GM23338 (cell line): ENCODE measurements at regions not wholly inside any gene's neighbourhood (a gene's known extent, or its start where the extent isn't known, plus 50 kb on each side); places are given as distances from the start of the nearest gene placed in this dataset.

Source experiments
- ATAC-seq: fragments of 200-7000 bp; cut with Tn5 transposase; 3 replicates; pipeline ENCODE4 v1.9.1; 2020
- DNase-seq: peaks from one replicate; pipeline ENCODE4 v3.0.0-alpha.2; 2015; ENCODE audit warnings: low spot score
- H2AFZ ChIP-seq: fragments of 200-600 bp; sonication (generic); 2 replicates; pipeline ENCODE4 v1.8.0; 2016; ENCODE audit warnings: antibody characterized with exemption, mild to moderate bottlenecking, moderate library complexity
- H3F3A ChIP-seq: fragments of 200-600 bp; sonication (generic); replicated peaks from 2 replicates; pipeline ENCODE4 v1.8.0; 2017; ENCODE audit warnings: antibody characterized with exemption, mixed run types, low read depth
- H3K27ac ChIP-seq: fragments of 200-600 bp; sonication (generic); 2 replicates; pipeline ENCODE4 v1.6.1; 2016; ENCODE audit warnings: low read depth
- H3K27me3 ChIP-seq: fragments of 200-600 bp; sonication (generic); 2 replicates; pipeline ENCODE4 v1.8.0; 2016; ENCODE audit warnings: mild to moderate bottlenecking, mixed run types, moderate library complexity; ENCODE audit not compliant: insufficient read depth
- H3K36me3 ChIP-seq: fragments of 200-600 bp; sonication (generic); 2 replicates; pipeline ENCODE4 v1.8.0; 2016; ENCODE audit warnings: mild to moderate bottlenecking; ENCODE audit not compliant: insufficient read depth
- H3K4me1 ChIP-seq: fragments of 200-600 bp; sonication (generic); 2 replicates; pipeline ENCODE4 v1.8.0; 2016; ENCODE audit warnings: mild to moderate bottlenecking, moderate library complexity; ENCODE audit not compliant: insufficient read depth
- H3K4me2 ChIP-seq: fragments of 200-600 bp; sonication (generic); 2 replicates; pipeline ENCODE4 v1.7.1; 2017; ENCODE audit warnings: mixed run types
- H3K4me3 ChIP-seq: fragments of 200-600 bp; sonication (generic); 2 replicates; pipeline ENCODE4 v1.6.1; 2016; ENCODE audit warnings: mixed run types
- H3K79me2 ChIP-seq: fragments of 200-600 bp; sonication (generic); replicated peaks from 2 replicates; pipeline ENCODE4 v1.8.0; 2017; ENCODE audit warnings: mild to moderate bottlenecking; ENCODE audit not compliant: insufficient read depth
- H3K9me2 ChIP-seq: fragments of 200-600 bp; sonication (generic); 2 replicates; pipeline ENCODE4 v1.8.0; 2017; ENCODE audit not compliant: insufficient read depth
- H4K20me1 ChIP-seq: fragments of 200-600 bp; sonication (generic); replicated peaks from 2 replicates; pipeline ENCODE4 v1.8.0; 2017; ENCODE audit warnings: mild to moderate bottlenecking; ENCODE audit not compliant: insufficient read depth
- H3K27ac Mint-ChIP-seq: 2 replicates; pipeline ENCODE4 v1.8.0; 2020; ENCODE audit warnings: inconsistent platforms, mild to moderate bottlenecking, moderate library complexity, mixed read lengths
- H3K27me3 Mint-ChIP-seq: 3 replicates; pipeline ENCODE4 v1.8.0; 2022; ENCODE audit warnings: low read depth, mild to moderate bottlenecking, moderate library complexity, mixed read lengths, inconsistent platforms; ENCODE audit not compliant: insufficient read depth, poor library complexity
- H3K36me3 Mint-ChIP-seq: 3 replicates; pipeline ENCODE4 v1.8.0; 2021; ENCODE audit warnings: low read depth, mild to moderate bottlenecking, inconsistent platforms, moderate library complexity, mixed read lengths
- H3K4me1 Mint-ChIP-seq: 3 replicates; pipeline ENCODE4 v1.8.0; 2020; ENCODE audit warnings: mild to moderate bottlenecking, inconsistent platforms, mixed read lengths
- H3K4me3 Mint-ChIP-seq: 3 replicates; pipeline ENCODE4 v1.8.0; 2021; ENCODE audit warnings: moderate library complexity, mild to moderate bottlenecking, inconsistent platforms, mixed read lengths
- H3K9me3 Mint-ChIP-seq: 3 replicates; pipeline ENCODE4 v1.8.0; 2020; ENCODE audit warnings: moderate library complexity, mild to moderate bottlenecking, inconsistent platforms, mixed read lengths
- CREB1 ChIP-seq: fragments of 250-450 bp; sonication (Bioruptor Pico); IDR thresholded peaks from 2 replicates; pipeline ENCODE4 v1.5.0; 2020; ENCODE audit warnings: low read depth, mild to moderate bottlenecking, moderate library complexity
- CTCF ChIP-seq, 2 experiments: fragments of 200-600 bp in 1 of 2; sonication (generic) in 1 of 2; conservative IDR thresholded peaks; 2 replicates each; pipeline versions ENCODE4 v1.5.1 to v1.6.1; 2016 to 2017; ENCODE audit warnings: antibody characterized with exemption in 2 of 2, low read depth in 2 of 2, mild to moderate bottlenecking in 2 of 2, moderate library complexity in 1 of 2
- ETS1 ChIP-seq: IDR thresholded peaks from 2 replicates; pipeline ENCODE4 v1.6.1; 2016; ENCODE audit warnings: antibody characterized with exemption
- JUNB ChIP-seq: IDR thresholded peaks from one replicate; pipeline ENCODE4 v1.6.1; 2016; ENCODE audit warnings: antibody characterized with exemption; ENCODE audit not compliant: unreplicated experiment
- REST ChIP-seq: IDR thresholded peaks from one replicate; pipeline ENCODE4 v1.6.1; 2018; ENCODE audit warnings: antibody characterized with exemption; ENCODE audit not compliant: unreplicated experiment
- STAT1 ChIP-seq: IDR thresholded peaks from one replicate; pipeline ENCODE4 v1.6.1; 2016; ENCODE audit warnings: antibody characterized with exemption; ENCODE audit not compliant: unreplicated experiment
- ZNF114 ChIP-seq: fragments of 250-450 bp; sonication (Bioruptor Pico); IDR thresholded peaks from 2 replicates; pipeline ENCODE4 v1.5.0; 2020; ENCODE audit warnings: mild to moderate bottlenecking, moderate library complexity
- ZNF462 ChIP-seq: fragments of 250-450 bp; sonication (Bioruptor Pico); IDR thresholded peaks from 2 replicates; pipeline ENCODE4 v1.5.0; 2020; ENCODE audit warnings: mild to moderate bottlenecking, moderate library complexity

- peaks cover 11% of the 10 kb centered on the region for H3K27me3 Mint-ChIP-seq
- no peak overlapping the region for H3K4me2 ChIP-seq
- H3K27ac Mint-ChIP-seq: no peak overlapping the region
- TF ChIP-seq ZNF462 (CRISPR knock-in tag): no peak
- TF ChIP-seq ETS1: no peak
- TF ChIP-seq REST: no peak
- no peak for TF ChIP-seq ZNF114 (CRISPR knock-in tag)
- no peak for TF ChIP-seq JUNB
- no peak for TF ChIP-seq CTCF (conservative IDR thresholded peaks at IDR 0.05; ENCODE audit: low read depth in 2 of 2)
- TF ChIP-seq CREB1 (CRISPR knock-in tag): no peak
- TF ChIP-seq STAT1: no peak
- no peak overlapping the region for H3K4me3 Mint-ChIP-seq
- H3K4me1 Mint-ChIP-seq: peaks cover 34% of the 10 kb centered on the region
- H3K36me3 ChIP-seq: no peaks in the 10 kb centered on the region
- no peaks in the 10 kb centered on the region for H3K27me3 ChIP-seq
- peaks cover 17% of the 10 kb centered on the region for H3K4me1 ChIP-seq
- no peaks in the 10 kb centered on the region for H3K79me2 ChIP-seq
- peaks cover 5% of the 10 kb centered on the region; the same call in 1 of the 3 replicates for H3K36me3 Mint-ChIP-seq
- peaks cover 6% of the 10 kb centered on the region for H3K9me3 Mint-ChIP-seq
- H3F3A ChIP-seq: 0 out of 2 replicates have a peak, but pooled peaks cover 1% of the 10 kb centered on the region
- no peak overlapping the region for H2AFZ ChIP-seq
- ATAC-seq (no peak), DNase-seq (no peak)
- no peaks in the 10 kb centered on the region for H4K20me1 ChIP-seq
- 0 out of 2 replicates have a peak, but pooled peaks cover 3% of the 10 kb centered on the region for H3K9me2 ChIP-seq
- no peak overlapping the region for H3K4me3 ChIP-seq
- no peak overlapping the region for H3K27ac ChIP-seq
Observed at GRCh38 chr6:43996618-43997344, 130.5 kb downstream of the MRPL14 start.
